Fibroblast of lung (primary cell): ENCODE measurements at regions not wholly inside any gene's neighbourhood (a gene's known extent, or its start where the extent isn't known, plus 50 kb on each side); places are given as distances from the start of the nearest gene placed in this dataset.

ENCODE experiments used
- DNase-seq, 2 donors: peaks; one replicate each; pipeline versions ENCODE4 v3.0.0 to v3.0.0-alpha.2; 2010; ENCODE audit warnings: low read depth in 2 of 2
- H2AFZ ChIP-seq: 2 replicates; pipeline ENCODE4 v1.5.1; 2012; ENCODE audit warnings: low read length, control low read depth, inconsistent platforms
- H3K27ac ChIP-seq: 2 replicates; pipeline ENCODE4 v1.5.1; 2011; ENCODE audit warnings: low read length, control low read depth; ENCODE audit not compliant: insufficient read depth
- H3K27me3 ChIP-seq: 2 replicates; pipeline ENCODE4 v1.5.1; 2011; ENCODE audit warnings: mild to moderate bottlenecking, low read length; ENCODE audit not compliant: control insufficient read depth, insufficient read depth
- H3K36me3 ChIP-seq: 2 replicates; pipeline ENCODE4 v1.5.1; 2011; ENCODE audit warnings: low read length; ENCODE audit not compliant: control insufficient read depth, insufficient read depth
- H3K4me1 ChIP-seq: 2 replicates; pipeline ENCODE4 v1.5.1; 2011; ENCODE audit warnings: low read length; ENCODE audit not compliant: control insufficient read depth, insufficient read depth; ENCODE audit errors: extremely low read depth
- H3K4me2 ChIP-seq: 2 replicates; pipeline ENCODE4 v1.5.1; 2011; ENCODE audit warnings: low read length, control low read depth; ENCODE audit not compliant: insufficient read depth; ENCODE audit errors: extremely low read depth
- H3K4me3 ChIP-seq, 4 experiments: fragments of 200-600 bp in 1 of 4; sonication (generic) in 1 of 4; replicated peaks in 1 of 4; 2 replicates each; pipeline ENCODE4 v1.5.1; 2011 to 2016; ENCODE audit warnings: low read length in 4 of 4, low read depth in 3 of 4, mild to moderate bottlenecking in 3 of 4, control low read depth in 2 of 4, inconsistent platforms in 1 of 4, mixed read lengths in 1 of 4; ENCODE audit not compliant: insufficient read depth in 1 of 4; ENCODE audit errors: control extremely low read depth in 1 of 4
- H3K79me2 ChIP-seq: 2 replicates; pipeline ENCODE4 v1.5.1; 2012; ENCODE audit warnings: mild to moderate bottlenecking, low read length, inconsistent platforms; ENCODE audit not compliant: control insufficient read depth, insufficient read depth
- H3K9ac ChIP-seq: 2 replicates; pipeline ENCODE4 v1.5.1; 2011; ENCODE audit warnings: mild to moderate bottlenecking, low read length, control low read depth; ENCODE audit not compliant: insufficient read depth
- H3K9me3 ChIP-seq: 2 replicates; pipeline ENCODE4 v1.5.1; 2012; ENCODE audit warnings: low read depth, low read length; ENCODE audit not compliant: control insufficient read depth, insufficient read depth
- H4K20me1 ChIP-seq: 2 replicates; pipeline ENCODE4 v1.5.1; 2011; ENCODE audit warnings: low read length; ENCODE audit not compliant: control insufficient read depth, insufficient read depth; ENCODE audit errors: extremely low read depth
- EZH2 ChIP-seq: IDR thresholded peaks from 2 replicates; pipeline ENCODE4 v1.5.1; 2012; ENCODE audit warnings: low read length, control low read depth, mild to moderate bottlenecking; ENCODE audit errors: missing control alignments
- TF ChIP-seq, protein P1 (sequence below), 2 donors: IDR thresholded peaks in 1 of 2; conservative IDR thresholded peaks in 1 of 2; 1 replicate in 1 of 2; 2 replicates in 1 of 2; pipeline ENCODE4 v1.5.1; 2011 to 2012; ENCODE audit warnings: low read length in 2 of 2, control low read depth in 1 of 2, inconsistent platforms in 1 of 2, low read depth in 1 of 2, mild to moderate bottlenecking in 1 of 2

DNA sequence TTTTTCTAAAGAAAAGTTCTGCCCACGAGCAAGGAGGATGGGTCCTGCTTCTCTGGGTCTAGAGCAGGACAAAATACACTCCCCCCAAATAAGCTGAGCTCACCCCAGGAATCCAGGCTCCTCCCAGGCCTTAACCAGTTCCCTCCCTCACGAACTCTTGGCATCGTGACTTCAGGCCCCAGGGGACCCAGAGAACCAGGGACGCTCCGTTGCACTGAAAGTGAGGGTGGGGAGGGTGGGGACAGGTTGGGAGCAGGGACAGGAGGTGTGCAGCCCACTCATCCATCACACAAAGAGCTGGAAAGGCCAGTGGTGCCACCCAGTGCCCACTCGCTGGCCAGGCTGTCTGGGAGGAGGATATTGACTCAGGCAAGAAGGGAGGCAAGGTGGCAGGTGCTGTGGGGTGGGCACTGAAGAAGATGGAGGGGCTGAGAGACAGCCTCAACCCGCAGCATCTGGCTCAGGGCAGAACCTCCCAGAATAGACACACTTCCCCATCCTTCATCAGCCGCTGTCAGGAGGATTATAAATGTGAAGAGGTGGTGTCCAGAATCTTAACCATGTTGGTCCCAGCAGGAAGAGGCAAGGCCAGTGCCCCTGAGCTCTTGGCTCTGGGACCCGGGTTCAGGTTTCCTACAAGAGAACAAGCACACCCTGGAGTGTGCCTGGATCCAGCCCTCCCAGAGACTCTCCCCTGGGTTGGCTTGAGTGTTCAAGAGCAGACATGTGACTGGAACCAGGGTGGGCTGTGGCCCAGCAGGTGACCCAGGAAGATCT lies 67.9 kb upstream of the RPL38 start:
- H2AFZ ChIP-seq: no peak overlapping the region
- H3K79me2 ChIP-seq: no peaks in the 10 kb centered on the region
- H3K27me3 ChIP-seq: no peaks in the 10 kb centered on the region
- no peak for DNase-seq
- H4K20me1 ChIP-seq: no peaks in the 10 kb centered on the region
- H3K27ac ChIP-seq: no peak overlapping the region
- no peak overlapping the region for H3K4me2 ChIP-seq
- H3K4me3 ChIP-seq: no peak overlapping the region
- H3K4me1 ChIP-seq: no peaks in the 10 kb centered on the region
- no peaks in the 10 kb centered on the region for H3K36me3 ChIP-seq
- no peaks in the 10 kb centered on the region for H3K9me3 ChIP-seq
- H3K9ac ChIP-seq: no peak overlapping the region
- TF ChIP-seq EZH2: no peak
- TF ChIP-seq, protein P1, sequence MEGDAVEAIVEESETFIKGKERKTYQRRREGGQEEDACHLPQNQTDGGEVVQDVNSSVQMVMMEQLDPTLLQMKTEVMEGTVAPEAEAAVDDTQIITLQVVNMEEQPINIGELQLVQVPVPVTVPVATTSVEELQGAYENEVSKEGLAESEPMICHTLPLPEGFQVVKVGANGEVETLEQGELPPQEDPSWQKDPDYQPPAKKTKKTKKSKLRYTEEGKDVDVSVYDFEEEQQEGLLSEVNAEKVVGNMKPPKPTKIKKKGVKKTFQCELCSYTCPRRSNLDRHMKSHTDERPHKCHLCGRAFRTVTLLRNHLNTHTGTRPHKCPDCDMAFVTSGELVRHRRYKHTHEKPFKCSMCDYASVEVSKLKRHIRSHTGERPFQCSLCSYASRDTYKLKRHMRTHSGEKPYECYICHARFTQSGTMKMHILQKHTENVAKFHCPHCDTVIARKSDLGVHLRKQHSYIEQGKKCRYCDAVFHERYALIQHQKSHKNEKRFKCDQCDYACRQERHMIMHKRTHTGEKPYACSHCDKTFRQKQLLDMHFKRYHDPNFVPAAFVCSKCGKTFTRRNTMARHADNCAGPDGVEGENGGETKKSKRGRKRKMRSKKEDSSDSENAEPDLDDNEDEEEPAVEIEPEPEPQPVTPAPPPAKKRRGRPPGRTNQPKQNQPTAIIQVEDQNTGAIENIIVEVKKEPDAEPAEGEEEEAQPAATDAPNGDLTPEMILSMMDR (conservative IDR thresholded peaks at IDR 0.05 in 1 of 2, IDR thresholded peaks at IDR 0.05 in 1 of 2; ENCODE audit: low read depth in 1 of 2, low read length in 2 of 2): no peak

DNA sequence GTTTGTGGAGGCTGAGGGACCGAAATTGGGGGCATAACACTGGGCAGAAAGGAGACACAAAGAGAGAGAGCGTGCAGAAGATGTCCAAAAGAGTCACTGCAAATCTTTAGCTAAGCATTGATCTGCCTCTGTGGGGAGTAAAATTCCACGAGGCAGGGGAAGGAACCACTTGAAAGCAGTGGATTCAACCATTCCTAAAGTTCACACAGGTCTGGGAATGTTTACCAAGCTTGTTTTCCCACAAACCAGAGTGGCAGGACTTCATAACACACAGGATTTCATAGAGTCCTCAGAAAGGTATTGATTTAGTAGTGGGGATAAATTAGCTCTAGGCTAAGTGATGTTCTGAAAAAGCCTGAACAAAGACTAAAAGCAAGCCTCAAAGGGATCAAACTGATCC lies 66.1 kb upstream of the RPL38 start:
- TF ChIP-seq, protein P1 (conservative IDR thresholded peaks at IDR 0.05 in 1 of 2, IDR thresholded peaks at IDR 0.05 in 1 of 2; ENCODE audit: low read depth in 1 of 2, low read length in 2 of 2): no peak
- TF ChIP-seq EZH2: no peak
- DNase-seq: no peak
- no peak overlapping the region for H3K9ac ChIP-seq

DNA sequence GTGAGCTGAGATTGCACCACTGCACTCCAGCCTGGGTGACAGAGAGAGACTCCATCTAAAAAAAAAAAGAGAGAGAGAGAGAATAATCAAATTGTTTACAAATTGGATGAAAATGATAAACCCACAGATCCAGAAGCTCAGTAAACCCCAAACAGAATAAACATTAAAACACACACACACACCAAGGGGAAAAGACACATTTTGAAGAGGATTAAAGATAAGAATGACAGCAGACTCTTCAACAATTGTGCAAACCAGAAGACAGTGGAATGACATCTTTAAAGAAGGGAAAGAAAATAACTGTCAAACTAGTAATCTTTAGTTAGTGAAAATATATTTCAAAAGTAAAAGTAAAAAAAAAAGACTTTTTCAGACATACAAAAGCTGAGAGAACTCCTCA lies 64.4 kb upstream of the RPL38 start:
- no peak overlapping the region for H3K27ac ChIP-seq
- H3K36me3 ChIP-seq: no peaks in the 10 kb centered on the region

More for the DNA sequence above, 66.1 kb upstream of the RPL38 start:
- H3K4me1 ChIP-seq: no peaks in the 10 kb centered on the region
- no peak overlapping the region for H3K4me3 ChIP-seq
- no peaks in the 10 kb centered on the region for H3K79me2 ChIP-seq
- H3K9me3 ChIP-seq: no peaks in the 10 kb centered on the region
- H3K4me2 ChIP-seq: no peak overlapping the region
- no peaks in the 10 kb centered on the region for H4K20me1 ChIP-seq
- no peaks in the 10 kb centered on the region for H3K27me3 ChIP-seq
- H3K36me3 ChIP-seq: no peaks in the 10 kb centered on the region
- no peak overlapping the region for H2AFZ ChIP-seq
- H3K27ac ChIP-seq: no peak overlapping the region

More for the DNA sequence above, 64.4 kb upstream of the RPL38 start:
- H3K79me2 ChIP-seq: no peaks in the 10 kb centered on the region
- no peak overlapping the region for H3K4me2 ChIP-seq
- no peaks in the 10 kb centered on the region for H4K20me1 ChIP-seq
- H3K4me1 ChIP-seq: no peaks in the 10 kb centered on the region
- no peaks in the 10 kb centered on the region for H3K27me3 ChIP-seq
- no peak overlapping the region for H2AFZ ChIP-seq
- TF ChIP-seq, protein P1 (conservative IDR thresholded peaks at IDR 0.05 in 1 of 2, IDR thresholded peaks at IDR 0.05 in 1 of 2; ENCODE audit: low read depth in 1 of 2, low read length in 2 of 2): no peak
- TF ChIP-seq EZH2: no peak
- no peak overlapping the region for H3K4me3 ChIP-seq
- H3K9me3 ChIP-seq: no peaks in the 10 kb centered on the region
- H3K9ac ChIP-seq: no peak overlapping the region
- DNase-seq: no peak
